Lower leg skin (tissue), 4 donors: ENCODE measurements at regions not wholly inside any gene's neighbourhood (a gene's known extent, or its start where the extent isn't known, plus 50 kb on each side); places are given as distances from the start of the nearest gene placed in this dataset.

Experiments used
- DNase-seq, 2 donors: peaks; one replicate each; pipeline ENCODE4 v3.0.0-alpha.2; 2019; ENCODE audit warnings: low spot score in 2 of 2
- H3K4me3 ChIP-seq: fragments of 200-600 bp; sonication (generic); 2 replicates; pipeline ENCODE4 v1.5.1; 2017; ENCODE audit warnings: mild to moderate bottlenecking, low read depth; ENCODE audit not compliant: poor library complexity, severe bottlenecking
- CTCF ChIP-seq, 3 donors: fragments of 450-650 bp; IDR thresholded peaks; one replicate each; pipeline ENCODE4 v1.5.1; 2016; ENCODE audit warnings: antibody characterized with exemption in 3 of 3, mild to moderate bottlenecking in 3 of 3, moderate library complexity in 2 of 3
- POLR2A ChIP-seq, 2 donors: fragments of 450-650 bp; IDR thresholded peaks; one replicate each; pipeline ENCODE4 v1.6.1; 2016 to 2017; ENCODE audit warnings: antibody characterized with exemption in 2 of 2, mild to moderate bottlenecking in 1 of 2, moderate library complexity in 1 of 2
- WGBS, 2 donors: methylation state at CpG; one replicate each; pipeline ENCODE4 v1.1.5; 2018; 5-methylcytosine and 5-hydroxymethylcytosine counted together
- intact Hi-C: fragments of 100-400 bp; cut with DNase I; formaldehyde crosslinking; loops from one replicate; pipeline ENCODE4 v1.15.0; 2023; ENCODE audit warnings: low total_unique reads

DNA sequence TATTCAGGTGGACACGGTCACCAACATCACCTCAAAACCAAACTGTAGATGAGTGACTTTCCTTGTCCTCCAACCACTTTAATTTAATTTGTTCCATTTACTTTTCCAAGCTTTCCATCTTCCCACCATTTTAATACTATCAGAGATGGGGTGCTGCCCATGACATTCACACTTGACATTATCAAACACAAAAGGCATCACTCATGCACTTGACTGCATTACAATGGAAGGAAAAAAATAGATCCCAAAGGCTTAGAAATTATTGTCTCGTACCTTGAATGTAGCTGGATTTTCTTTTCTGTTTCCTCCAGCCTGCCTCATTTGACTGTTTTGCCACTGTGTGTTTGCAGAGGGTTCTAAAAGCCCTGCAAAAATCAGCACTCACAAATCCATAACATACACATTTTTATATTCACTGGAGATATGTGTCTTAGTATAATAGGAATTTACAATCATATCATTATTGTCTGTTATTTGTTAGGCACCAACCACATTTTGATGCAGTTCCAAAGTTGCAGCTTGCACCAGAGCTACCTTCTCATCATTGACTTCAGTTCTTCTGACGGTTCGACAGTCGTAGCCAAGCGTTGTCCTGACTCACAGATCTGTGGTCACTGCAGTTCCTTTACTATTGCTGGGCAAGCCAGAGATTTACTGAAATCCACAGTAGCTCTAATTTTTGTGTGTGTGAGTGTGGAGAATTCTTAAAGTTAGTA lies 712.3 kb upstream of the WWC1 start:
- no peak for TF ChIP-seq POLR2A (IDR thresholded peaks at IDR 0.05)
- no peak for TF ChIP-seq CTCF (IDR thresholded peaks at IDR 0.05)
- DNase-seq = no peak
- no peak overlapping the region for H3K4me3 ChIP-seq
- intact Hi-C loops = no loop called here
- 76 to 81% methylated on average over 6 of the region's 6 CpGs for WGBS, 2 donors

GRCh38 chr5:167579693-167580055 lies 711.8 kb upstream of the WWC1 start:
- no peak for DNase-seq
- intact Hi-C loops = no loop called here
- 84% methylated on average over 5 of the region's 5 CpGs for WGBS, 2 donors
- TF ChIP-seq POLR2A (IDR thresholded peaks at IDR 0.05) = no peak
- no peak for TF ChIP-seq CTCF (IDR thresholded peaks at IDR 0.05)
- no peak overlapping the region for H3K4me3 ChIP-seq

DNA sequence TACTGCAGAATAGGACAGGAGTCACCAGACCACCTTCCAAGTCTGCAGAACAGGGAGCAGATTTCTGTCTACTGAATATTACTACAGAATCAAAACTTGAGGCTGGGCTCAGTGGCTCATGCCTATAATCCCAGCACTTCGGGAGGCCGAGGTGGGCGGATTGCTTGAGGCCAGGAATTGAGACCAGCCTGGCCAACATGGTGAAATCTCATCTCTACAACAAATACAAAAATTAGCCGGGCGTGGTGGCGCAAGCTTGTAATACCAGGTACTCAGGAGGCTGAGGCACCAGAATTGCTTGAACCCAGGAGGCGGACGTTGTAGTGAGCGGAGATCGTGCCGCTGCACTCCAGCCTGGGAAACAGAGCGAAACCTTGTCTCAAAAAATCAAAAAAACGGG lies 710.8 kb upstream of the WWC1 start:
- 87 to 93% methylated on average over 13 of the region's 13 CpGs for WGBS, 2 donors
- intact Hi-C loops = no loop called here
- no peak for DNase-seq
- H3K4me3 ChIP-seq = no peak overlapping the region
- TF ChIP-seq CTCF (IDR thresholded peaks at IDR 0.05) (no peak), POLR2A (IDR thresholded peaks at IDR 0.05) (no peak)

- 73 to 76% methylated on average over 2 of the region's 2 CpGs for WGBS, 2 donors
- no peak for TF ChIP-seq CTCF (IDR thresholded peaks at IDR 0.05)
- no peak for TF ChIP-seq POLR2A (IDR thresholded peaks at IDR 0.05)
- intact Hi-C loops = no loop called here
- no peak overlapping the region for H3K4me3 ChIP-seq
- DNase-seq = no peak
These were observed 709.2 kb upstream of the WWC1 start for GRCh38 chr5:167582283-167582682.

DNA sequence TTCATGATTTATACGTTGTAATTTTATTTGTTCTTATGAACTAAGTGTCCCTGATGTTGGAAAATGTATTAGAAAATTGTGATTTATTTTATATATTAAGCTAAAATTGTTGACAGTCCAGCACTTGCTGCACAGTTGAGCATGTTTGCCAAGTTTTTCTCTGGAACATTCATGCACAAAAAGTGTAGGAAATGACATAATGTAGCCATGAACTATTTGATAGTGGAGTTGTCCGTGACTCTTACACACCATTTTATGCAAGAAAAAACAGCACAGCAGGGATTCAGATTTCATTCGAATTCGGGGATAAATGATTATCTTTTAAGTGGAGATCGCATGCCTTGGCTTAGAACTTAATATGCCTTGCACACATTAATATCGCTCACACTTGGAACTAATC lies 708.6 kb upstream of the WWC1 start:
- TF ChIP-seq POLR2A (IDR thresholded peaks at IDR 0.05) (no peak), CTCF (IDR thresholded peaks at IDR 0.05) (no peak)
- intact Hi-C loops = no loop called here
- no peak for DNase-seq
- H3K4me3 ChIP-seq = no peak overlapping the region
- WGBS, 2 donors = 61 to 64% methylated on average over 6 of the region's 6 CpGs

GRCh38 chr5:167585184-167585583 lies 706.3 kb upstream of the WWC1 start:
- TF ChIP-seq POLR2A (IDR thresholded peaks at IDR 0.05) (no peak), CTCF (IDR thresholded peaks at IDR 0.05) (no peak)
- no peak overlapping the region for H3K4me3 ChIP-seq
- WGBS, 2 donors = 83 to 84% methylated on average over 2 of the region's 2 CpGs
- intact Hi-C loops = no loop called here
- no peak for DNase-seq
